GM18499 (cell line): ENCODE measurements at regions not wholly inside any gene's neighbourhood (a gene's known extent, or its start where the extent isn't known, plus 50 kb on each side); places are given as distances from the start of the nearest gene placed in this dataset.

Experiments
- ATAC-seq: cut with Tn5 transposase; IDR thresholded peaks from one replicate; pipeline ENCODE4 v1.9.1; 2021; ENCODE audit warnings: moderate number of reproducible peaks; ENCODE audit not compliant: insufficient read depth, unreplicated experiment

DNA sequence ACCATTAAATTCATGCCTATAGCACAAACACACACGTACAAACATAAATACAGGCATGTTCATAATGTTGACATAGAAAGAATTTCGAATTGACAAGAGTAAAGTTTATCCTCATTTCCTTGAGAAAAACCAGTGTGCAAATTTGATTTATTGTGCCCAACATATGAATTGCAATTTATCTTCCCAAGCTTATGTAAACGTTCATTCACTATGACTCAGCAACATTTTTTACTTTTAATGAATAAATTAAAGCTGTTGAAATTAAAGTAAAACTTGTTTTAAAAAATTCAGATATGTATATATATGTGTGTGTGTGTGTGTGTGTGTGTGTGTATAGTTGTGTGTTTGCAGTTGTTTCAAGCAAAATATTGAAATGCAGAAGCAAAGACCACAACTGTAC lies 1067.9 kb downstream of the BRINP3 start:
- no peak for ATAC-seq

DNA sequence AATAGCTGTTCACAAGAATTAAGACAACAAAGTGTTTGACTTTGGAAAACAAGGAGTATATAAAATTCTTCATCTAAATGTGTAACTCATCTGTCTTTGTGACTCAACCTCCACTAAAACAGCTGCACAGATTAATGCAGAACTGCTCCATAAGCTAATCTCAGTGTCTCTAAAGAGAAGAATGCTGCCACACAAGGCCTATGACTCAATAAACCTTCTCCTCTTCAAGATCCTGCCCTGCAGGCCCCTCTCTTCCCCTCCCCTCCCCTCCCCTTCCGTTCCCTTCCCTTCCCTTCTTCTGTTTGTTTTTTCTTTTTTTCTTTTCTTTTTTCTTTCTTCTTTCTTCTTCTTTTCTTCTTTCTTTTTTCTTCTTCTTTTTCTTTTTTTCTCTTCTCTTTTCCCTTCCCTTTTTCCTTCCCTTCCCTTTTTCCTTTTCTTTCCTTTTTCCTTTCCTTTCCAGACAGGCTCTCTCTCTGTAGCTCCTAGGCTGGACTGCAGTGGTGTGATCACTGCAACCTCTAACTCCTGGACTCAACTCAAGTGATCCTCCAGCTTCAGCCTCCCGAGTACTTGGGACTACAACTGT lies 1052.8 kb downstream of the BRINP3 start:
- ATAC-seq, result no peak

DNA sequence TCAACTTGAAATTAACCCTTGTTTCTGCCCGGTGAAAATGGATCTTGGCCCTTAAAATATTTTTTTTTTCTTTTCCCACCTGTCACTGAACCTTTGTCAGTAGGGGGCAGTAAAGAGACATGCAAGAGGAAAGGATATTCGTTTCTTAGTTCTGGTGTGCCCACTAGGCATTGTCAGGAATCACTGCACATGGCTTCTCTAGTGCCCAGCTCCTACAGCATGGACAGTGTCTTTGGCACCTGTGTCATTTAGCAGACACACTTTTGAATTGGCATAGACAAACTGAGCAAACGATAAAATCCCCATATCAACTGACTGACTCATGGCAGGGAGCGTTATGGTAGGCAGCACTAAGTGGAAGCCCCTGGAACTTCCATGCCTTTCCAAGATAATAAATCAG lies 1048.1 kb downstream of the BRINP3 start:
- no peak for ATAC-seq

DNA sequence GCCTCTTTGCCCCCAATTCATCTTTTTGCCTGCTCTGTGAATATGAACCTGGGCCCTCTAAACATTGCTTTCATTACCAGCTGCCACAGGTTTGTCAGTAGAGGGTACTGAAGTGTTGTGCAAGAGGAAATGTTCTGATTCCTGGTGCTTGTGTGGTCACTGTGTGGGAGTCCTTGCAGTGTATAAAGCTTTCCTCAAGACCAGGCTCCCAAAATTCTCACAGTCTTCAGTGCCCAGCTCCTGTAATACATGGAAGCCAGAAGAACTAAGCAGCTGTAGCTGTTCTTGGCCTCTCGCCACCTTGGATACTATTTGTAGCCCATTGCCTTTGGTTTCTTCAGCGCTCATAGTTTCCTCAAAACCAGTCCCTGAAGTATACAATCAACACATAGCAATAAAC lies 1046.2 kb downstream of the BRINP3 start:
- ATAC-seq, result no peak

DNA sequence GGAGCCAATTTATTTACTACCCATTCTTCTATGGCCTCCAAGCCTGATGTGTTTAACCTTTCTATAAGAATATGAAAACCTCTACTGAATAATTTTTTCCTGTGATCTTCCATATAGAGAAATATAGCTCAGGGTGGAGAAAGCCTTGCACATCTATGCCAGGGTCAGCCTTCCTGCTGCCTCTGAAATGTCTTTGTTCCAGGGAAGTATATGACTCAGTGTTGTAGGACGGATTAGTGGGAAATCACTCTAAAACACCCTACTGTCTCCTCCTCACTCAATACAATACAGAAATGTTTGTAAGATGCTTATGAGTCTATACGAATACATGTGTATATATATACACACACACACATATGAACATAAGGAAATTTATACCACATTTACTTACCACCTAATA lies 1044.9 kb downstream of the BRINP3 start:
- no peak for ATAC-seq

GRCh38 chr1:189434461-189434860 lies 1043.2 kb downstream of the BRINP3 start:
- ATAC-seq, result no peak

DNA sequence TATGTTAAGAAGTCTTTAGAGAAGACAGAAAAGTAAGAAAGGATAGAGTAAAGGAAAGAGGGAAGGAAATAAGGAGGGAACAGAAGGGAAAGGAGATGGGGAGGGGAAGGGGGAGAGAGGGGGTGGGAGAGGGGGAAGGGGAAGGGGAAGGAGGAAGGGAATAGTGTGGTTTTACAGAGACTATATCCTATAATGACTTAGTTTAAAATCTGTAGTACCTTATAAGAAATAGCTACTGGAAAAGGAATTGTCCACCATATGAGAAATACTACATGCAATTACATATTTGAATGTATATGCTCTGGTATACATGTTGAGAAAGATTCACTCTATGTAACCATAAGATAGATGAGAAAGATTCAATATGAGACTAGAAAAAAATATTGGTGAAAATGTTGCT lies 1042.3 kb downstream of the BRINP3 start:
- no peak for ATAC-seq

- no peak for ATAC-seq
Observed at GRCh38 chr1:189438808-189439207, 1038.9 kb downstream of the BRINP3 start.

GRCh38 chr1:189463166-189463565 lies 1014.5 kb downstream of the BRINP3 start:
- no peak for ATAC-seq

- no peak for ATAC-seq
Observed at GRCh38 chr1:189496768-189497167, 980.9 kb downstream of the BRINP3 start.

DNA sequence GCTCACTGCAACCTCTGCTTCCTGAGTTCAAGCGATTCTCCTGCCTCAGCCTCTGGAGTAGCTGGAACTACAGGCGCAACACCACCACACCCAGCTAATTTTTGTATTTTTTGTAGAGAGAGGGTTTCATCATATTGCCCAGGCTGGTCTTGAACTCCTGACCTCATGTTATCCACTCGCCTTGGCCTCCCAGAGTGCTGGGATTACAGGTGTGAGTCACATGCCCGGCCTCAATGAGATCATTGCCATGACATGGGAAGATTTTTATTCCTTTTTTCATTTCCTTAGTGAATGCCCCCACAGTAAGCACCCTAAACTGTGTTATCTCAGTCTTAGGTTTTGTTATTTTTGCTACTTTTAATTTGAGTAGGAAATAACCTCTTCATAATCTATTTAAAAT lies 977.9 kb downstream of the BRINP3 start:
- no peak for ATAC-seq

- no peak for ATAC-seq
Observed at GRCh38 chr1:189500778-189501177, 976.9 kb downstream of the BRINP3 start.

DNA sequence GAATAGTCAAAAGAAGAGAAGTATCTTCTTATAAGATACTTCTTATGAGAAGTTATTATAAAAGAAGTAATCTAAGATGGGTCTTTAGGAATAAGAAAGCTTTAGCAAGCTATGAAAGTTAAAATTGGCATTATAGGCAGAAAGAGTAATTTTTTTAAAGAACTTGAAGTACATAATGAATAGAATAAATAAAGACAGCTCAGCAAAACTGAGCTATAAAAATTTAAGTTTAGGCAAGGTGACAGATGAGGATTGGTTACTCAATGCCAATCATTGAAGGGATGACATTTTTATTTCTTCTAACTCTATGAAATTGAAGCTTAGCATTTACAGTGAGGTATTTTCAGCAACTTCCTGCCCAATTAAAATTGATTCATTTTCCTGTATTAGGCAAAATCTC lies 966.8 kb downstream of the BRINP3 start:
- ATAC-seq, result no peak

GRCh38 chr1:189513091-189513490 lies 964.6 kb downstream of the BRINP3 start:
- no peak for ATAC-seq

DNA sequence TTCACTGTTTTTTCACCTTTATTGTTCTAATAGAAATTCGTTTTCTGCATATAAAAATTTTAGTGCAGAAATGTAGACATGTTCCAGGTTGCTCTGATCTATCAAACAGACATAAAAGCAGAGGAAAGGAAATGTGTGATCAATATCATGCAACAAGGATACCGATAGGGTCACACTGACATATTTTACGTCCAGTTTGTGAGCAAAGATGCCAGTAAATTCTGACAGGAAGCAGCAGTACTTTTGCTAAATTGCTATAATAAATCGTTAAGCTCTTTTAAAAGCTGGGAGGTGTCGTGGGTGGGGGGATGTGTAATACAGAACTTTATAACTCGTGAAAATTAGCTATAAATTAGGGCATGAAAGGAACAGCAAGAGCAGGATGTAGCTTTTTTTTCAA lies 955.2 kb downstream of the BRINP3 start:
- no peak for ATAC-seq

GRCh38 chr1:189524501-189524900 lies 953.2 kb downstream of the BRINP3 start:
- ATAC-seq, result no peak

DNA sequence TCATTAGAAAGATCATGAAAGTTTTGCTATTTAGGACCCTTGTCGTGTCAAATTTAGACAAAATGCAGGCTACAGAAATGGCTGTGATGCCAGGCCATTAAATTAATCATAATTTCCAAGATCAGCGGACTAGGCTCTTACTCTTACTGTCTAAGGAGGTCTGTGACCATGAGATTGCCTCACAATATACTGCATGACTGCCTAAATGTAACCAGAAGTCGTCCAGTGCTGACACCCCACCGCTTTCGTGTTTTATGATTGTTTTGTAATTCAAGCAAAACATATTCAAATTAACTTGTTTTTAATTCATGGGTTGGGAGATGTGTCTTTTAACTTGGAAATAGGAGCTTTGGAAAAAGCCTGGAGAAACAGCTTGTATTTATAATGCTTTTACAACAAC lies 947.5 kb downstream of the BRINP3 start:
- no peak for ATAC-seq

GRCh38 chr1:189538271-189538670 lies 939.4 kb downstream of the BRINP3 start:
- no peak for ATAC-seq

DNA sequence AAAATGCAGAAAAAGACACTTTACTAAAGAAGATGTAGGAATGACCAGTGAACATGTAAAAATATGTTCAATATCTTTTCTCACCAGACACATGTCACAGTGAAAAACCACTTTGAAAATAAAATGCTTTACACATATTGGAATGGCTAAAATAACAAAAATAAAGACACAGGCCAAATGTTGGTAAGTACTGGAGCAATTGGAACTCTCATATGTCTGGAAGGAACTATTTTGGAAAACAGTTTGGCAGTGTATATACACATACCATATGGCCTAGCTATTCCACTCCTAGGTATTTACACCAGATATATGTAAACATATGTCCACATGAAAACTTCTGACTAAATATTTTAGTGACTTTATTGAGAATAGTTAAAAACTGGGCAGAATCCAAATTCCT lies 927.2 kb downstream of the BRINP3 start:
- no peak for ATAC-seq

DNA sequence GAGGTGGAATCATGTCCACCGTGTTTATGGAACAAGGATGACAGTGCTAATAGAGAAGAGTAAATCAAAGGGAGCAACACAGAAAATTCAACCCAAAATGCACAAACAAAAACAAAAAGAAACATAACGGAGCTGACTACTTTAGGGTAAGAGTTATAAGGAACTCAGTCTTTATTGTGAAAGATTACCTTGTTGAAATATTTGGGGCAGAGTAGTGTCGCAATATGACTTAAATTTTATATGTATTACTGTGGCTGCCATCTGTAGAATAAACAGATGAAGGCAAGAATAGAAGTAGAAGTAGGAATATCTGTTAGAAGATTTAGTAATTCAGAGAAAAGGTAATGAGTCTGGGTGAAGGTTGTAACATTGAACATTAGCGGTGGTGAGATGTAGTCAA lies 913.9 kb downstream of the BRINP3 start:
- ATAC-seq, result no peak

DNA sequence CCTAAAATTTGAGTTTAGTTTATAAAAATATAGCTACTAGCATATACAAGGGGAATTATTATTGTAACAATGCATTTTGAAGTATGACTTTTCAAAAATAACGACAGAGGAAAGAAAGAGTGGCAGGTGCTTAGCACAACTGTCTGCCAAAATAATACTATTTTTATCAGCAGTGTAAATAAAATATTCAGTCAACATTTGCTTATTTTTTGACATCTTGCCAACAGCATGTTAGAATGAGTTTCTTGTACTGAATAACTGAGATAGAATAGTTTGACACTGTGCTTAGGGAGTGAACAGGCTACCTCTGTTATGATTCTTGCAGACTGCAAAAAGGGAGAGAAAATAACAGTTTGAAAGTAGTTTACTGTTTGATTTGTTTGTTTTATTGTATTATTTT lies 909.8 kb downstream of the BRINP3 start:
- ATAC-seq, result no peak

DNA sequence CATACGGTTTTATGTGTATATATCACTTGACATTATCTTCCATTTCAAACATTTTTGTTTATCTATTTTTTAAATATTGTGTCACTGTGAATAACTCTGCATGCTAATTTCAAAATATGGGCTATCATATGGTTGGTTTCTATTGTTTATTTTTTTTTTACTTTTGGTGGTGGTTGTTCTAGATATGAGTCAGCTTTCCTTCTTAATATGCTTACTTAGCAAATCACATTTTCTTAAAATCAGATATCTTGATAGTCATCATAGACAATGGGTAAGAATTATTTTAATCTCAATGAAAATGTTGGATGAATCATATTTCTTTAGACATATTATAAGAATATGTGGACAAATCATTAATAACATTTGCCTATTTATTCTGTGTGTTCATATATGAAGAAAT lies 881.5 kb downstream of the BRINP3 start:
- no peak for ATAC-seq

DNA sequence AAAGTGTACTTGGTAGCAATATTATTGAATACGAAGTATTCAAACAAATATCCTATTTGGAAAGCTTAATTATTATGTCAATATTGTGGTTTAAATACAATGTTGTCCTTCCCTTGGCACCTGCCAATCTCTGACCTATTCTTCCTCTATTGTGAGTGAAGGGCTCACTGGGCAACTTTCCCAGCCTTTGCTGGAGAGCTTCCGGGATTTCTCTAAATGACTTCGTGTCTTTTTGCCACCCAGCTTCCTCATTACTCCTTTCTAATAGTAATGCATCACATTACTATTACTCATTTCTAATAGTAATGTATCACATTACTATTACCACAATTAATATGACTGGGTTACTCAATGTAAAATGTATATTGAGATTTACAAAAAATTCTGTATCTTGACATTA lies 880.6 kb downstream of the BRINP3 start:
- no peak for ATAC-seq
